NCI-H2196 treated with DMSO at 0.1 percent for 48 hours (cell line): ENCODE measurements at regions not wholly inside any gene's neighbourhood (a gene's known extent, or its start where the extent isn't known, plus 50 kb on each side); places are given as distances from the start of the nearest gene placed in this dataset.

Source experiments
- DNase-seq: peaks from one replicate; lab custom pipeline; 2025; ENCODE audit not compliant: unreplicated experiment; lab: John Stamatoyannopoulos, UW

DNA sequence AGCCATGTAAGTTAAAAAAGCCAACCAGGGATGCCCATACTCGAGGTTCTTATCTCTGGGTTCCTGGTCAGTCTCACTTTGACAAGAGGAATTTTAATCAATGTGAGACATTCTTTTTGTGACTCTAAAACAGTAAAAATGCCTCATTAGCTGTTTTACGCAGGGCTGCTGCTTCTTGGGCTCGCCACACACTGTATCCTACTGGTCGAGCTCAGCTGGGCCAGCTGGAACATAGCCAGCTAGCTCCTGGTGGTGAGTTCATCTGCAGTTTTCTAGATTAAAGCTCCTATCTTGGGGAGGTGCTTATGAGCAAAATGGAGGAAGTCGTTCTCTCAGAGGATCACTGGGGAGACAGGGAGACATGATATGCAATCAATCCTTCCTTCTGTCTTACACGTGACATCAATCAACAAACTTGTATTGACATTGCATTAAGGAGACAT is 55.9 kb upstream of the LEF1 start:
- DNase-seq = no peak

DNA sequence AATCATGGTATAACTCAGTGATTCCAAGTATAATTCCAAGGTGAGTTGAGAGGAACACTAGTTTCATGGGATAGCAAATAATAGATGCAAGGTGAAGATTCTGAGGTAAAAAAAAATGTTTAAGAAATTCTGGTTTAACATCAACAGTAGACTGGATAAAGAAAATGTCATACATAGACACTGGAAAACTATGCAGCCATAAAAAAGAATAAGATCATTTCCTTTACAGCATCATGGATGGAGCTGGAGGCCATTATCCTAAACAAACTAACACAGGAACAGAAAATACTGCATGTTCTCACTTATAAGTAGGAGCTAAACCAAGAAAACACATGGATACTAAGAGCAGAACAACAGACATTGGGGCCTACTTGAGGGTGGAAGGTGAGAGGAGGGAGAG is 54.6 kb upstream of the LEF1 start:
- no peak for DNase-seq

DNA sequence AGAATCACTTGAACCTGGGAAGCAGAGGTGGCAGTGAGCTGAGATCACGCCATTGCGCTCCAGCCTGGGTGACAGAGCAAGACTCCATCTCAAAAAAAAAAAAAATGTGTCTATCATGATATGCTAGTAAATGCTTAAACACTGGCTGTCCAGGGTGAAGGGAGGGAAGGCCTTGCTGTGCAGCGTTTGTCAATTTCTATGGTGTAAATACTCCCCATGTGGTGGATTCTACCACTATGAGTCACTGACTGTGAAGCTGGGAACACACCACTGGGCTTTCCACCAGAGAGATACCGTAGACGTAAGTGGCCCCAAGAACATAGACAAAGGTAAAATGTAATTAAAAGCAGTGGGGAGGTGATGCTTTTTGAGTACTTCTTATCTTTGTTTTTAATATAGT is 51.3 kb upstream of the LEF1 start:
- no peak for DNase-seq
